Adrenal gland (tissue), 5 donors: ENCODE measurements at regions not wholly inside any gene's neighbourhood (a gene's known extent, or its start where the extent isn't known, plus 50 kb on each side); places are given as distances from the start of the nearest gene placed in this dataset.

ENCODE experiments used
- CTCF ChIP-seq, 6 experiments: fragments of 450-650 bp in 4 of 6; fragments of 200-600 bp in 2 of 6; sonication (generic) in 1 of 6; IDR thresholded peaks; 1 replicate in 5 of 6; 2 replicates in 1 of 6; pipeline versions ENCODE4 v1.5.1 to v1.8.0; 2016 to 2021; ENCODE audit warnings: antibody characterized with exemption in 6 of 6, mild to moderate bottlenecking in 2 of 6, moderate library complexity in 1 of 6
- POLR2A ChIP-seq, 2 donors: fragments of 450-650 bp; IDR thresholded peaks; one replicate each; pipeline ENCODE4 v1.6.1; 2017; ENCODE audit warnings: antibody characterized with exemption in 2 of 2, mild to moderate bottlenecking in 2 of 2, moderate library complexity in 1 of 2
- donor health status: DM: no; HTN: no; CAD: no.

- TF ChIP-seq CTCF (IDR thresholded peaks at IDR 0.05): no peak
- TF ChIP-seq POLR2A (IDR thresholded peaks at IDR 0.05): no peak
Observed at GRCh38 chr2:238684362-238685326, 163.2 kb upstream of the TWIST2 start.
